Kidney epithelial cell (primary cell): ENCODE measurements at regions not wholly inside any gene's neighbourhood (a gene's known extent, or its start where the extent isn't known, plus 50 kb on each side); places are given as distances from the start of the nearest gene placed in this dataset.

Experiments
- DNase-seq: peaks from one replicate; pipeline ENCODE4 v3.0.0-alpha.2; 2010; ENCODE audit warnings: low read depth
- H3K27me3 ChIP-seq: 2 replicates; pipeline ENCODE4 v1.6.0; 2011; ENCODE audit warnings: low read length; ENCODE audit not compliant: control insufficient read depth, insufficient read depth
- H3K36me3 ChIP-seq: 2 replicates; pipeline ENCODE4 v1.5.1; 2011; ENCODE audit warnings: low read length; ENCODE audit not compliant: control insufficient read depth, insufficient read depth
- H3K4me3 ChIP-seq: 2 replicates; pipeline ENCODE4 v1.5.1; 2011; ENCODE audit warnings: low read depth, mild to moderate bottlenecking, control low read depth, low read length
- TF ChIP-seq, protein P1 (sequence below): IDR thresholded peaks from 2 replicates; pipeline ENCODE4 v1.5.1; 2011; ENCODE audit warnings: mild to moderate bottlenecking, moderate library complexity, low read length, control low read depth, inconsistent platforms; ENCODE audit not compliant: insufficient read depth, poor library complexity, severe bottlenecking

DNA sequence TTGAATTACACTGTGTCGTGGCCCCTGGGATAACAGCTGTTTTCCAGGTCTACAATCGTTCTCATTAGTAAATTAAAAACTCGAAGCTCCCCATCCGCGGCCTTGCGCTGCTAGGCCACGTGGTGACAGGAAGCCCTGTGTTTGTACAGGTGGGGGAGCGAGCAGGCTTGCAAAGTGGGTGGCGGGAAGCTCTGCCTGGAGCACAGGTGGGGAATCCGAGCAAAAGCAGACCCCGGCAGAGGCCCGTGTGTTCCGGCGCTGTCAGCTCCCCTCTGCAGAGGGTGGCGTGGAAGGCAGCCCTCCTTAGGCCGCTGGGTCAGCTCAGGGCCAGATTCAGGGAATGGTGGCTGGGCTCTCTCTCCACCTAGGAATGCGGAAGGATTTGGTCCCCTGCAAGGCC is 59.5 kb upstream of the ERCC6L2 start:
- no peaks in the 10 kb centered on the region for H3K36me3 ChIP-seq
- no peak for DNase-seq
- TF ChIP-seq, protein P1, sequence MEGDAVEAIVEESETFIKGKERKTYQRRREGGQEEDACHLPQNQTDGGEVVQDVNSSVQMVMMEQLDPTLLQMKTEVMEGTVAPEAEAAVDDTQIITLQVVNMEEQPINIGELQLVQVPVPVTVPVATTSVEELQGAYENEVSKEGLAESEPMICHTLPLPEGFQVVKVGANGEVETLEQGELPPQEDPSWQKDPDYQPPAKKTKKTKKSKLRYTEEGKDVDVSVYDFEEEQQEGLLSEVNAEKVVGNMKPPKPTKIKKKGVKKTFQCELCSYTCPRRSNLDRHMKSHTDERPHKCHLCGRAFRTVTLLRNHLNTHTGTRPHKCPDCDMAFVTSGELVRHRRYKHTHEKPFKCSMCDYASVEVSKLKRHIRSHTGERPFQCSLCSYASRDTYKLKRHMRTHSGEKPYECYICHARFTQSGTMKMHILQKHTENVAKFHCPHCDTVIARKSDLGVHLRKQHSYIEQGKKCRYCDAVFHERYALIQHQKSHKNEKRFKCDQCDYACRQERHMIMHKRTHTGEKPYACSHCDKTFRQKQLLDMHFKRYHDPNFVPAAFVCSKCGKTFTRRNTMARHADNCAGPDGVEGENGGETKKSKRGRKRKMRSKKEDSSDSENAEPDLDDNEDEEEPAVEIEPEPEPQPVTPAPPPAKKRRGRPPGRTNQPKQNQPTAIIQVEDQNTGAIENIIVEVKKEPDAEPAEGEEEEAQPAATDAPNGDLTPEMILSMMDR = no peak
- H3K4me3 ChIP-seq = no peak overlapping the region
- no peaks in the 10 kb centered on the region for H3K27me3 ChIP-seq

DNA sequence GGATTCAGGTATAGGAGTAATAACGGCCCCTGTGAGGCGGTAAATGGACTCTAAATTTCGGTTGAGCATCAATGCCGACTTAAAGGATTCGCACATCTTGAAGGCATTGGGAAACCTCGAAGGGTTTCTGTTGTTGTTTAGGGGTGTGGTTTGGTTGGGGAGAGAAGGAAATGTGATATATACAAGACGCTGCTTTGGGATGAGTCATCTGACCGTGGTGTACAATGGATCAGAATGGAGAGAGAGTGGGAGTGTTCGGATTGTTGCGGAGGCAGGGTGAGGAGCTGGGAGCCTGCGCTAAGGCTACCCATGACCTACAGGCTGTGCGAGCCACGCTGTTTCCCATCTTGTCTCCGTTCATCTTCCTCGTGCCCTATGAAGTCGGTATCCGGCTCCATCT is 60.4 kb upstream of the ERCC6L2 start:
- DNase-seq = no peak
- TF ChIP-seq, protein P1 = no peak
- Histone ChIP-seq H3K4me3 (no peak overlapping the region), H3K27me3 (no peaks in the 10 kb centered on the region), H3K36me3 (no peaks in the 10 kb centered on the region)

DNA sequence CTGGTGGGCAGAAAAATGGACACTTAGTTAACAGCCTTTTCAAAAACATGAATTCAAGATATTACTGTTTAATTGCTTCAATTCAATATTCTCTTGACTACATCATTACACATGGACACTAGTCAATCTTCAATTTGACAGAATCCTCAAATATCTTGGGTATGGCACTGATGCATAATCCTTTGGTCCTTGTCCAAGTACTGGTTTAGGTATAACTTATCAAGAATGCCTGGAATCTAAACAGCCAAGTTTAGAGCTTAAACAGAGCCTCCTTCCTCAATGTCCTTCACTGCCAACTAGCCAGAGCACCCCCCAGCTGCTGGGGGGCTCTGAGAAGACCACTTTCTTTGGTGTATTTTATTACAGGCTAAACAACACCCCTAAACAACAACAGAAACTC is 61.6 kb upstream of the ERCC6L2 start:
- TF ChIP-seq, protein P1 = no peak
- Histone ChIP-seq H3K4me3 (no peak overlapping the region), H3K27me3 (no peaks in the 10 kb centered on the region), H3K36me3 (no peaks in the 10 kb centered on the region)
- DNase-seq = peak; percentile 25

DNA sequence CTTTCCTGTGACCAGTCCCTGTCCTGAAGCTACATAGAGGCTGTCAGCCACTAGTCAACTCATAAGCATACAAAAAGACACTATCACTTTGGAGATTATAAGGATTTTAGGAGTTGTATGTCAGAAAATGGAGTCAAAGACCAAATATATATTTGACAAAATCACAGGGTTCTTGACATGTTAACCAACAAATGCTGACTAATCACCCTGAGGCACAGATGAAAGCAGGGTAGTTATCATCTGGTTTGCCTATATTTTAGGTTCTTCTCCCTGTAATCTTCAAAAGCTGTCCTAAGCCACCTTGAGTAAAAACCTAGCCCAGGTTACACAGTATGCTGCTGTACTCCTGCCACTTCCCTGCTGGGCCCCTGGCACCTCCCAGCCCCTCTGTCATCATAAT is 64.7 kb upstream of the ERCC6L2 start:
- no peak for DNase-seq
- no peak overlapping the region for H3K4me3 ChIP-seq
- TF ChIP-seq, protein P1 = no peak
- no peaks in the 10 kb centered on the region for H3K36me3 ChIP-seq
- H3K27me3 ChIP-seq = no peaks in the 10 kb centered on the region

DNA sequence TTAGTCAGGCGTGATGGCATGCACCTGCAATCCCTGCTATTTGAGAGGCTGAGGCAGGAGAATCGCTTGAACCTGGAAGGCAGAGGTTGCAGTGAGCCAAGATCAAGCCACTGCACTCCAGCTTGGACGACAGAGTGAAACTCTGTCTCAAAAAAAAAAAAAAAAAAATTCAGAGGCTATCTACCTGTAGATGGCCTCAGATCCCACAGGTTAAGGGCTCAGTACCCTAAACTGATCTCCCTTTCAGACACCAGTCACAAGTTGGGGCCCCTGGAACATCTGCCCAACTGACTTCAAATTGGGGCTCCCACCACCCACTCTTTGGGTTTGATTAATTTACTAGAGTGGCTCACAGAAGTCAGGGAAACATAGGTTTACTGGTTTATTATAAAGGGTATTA is 65.4 kb upstream of the ERCC6L2 start:
- Histone ChIP-seq H3K4me3 (no peak overlapping the region), H3K27me3 (no peaks in the 10 kb centered on the region), H3K36me3 (no peaks in the 10 kb centered on the region)
- DNase-seq = no peak
- TF ChIP-seq, protein P1 = no peak

DNA sequence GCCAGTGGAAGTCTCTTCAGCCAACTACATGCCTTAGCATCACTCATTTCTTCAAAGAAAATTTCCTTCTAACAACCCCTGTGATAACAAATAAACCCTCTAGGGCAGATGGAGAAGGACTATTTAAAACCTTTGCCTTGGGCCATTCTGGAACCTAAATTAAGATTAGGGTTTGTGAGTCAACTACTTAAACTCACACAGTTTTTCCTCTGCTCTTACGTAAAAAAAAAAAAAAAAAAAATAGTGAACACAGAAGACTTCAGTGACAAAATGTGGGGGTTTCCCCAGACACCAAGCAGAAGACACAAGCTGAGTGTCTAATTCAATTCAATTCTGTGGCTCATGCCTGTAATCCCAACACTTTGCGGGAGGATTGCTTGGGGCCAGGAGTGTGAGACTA is 65.8 kb upstream of the ERCC6L2 start:
- no peaks in the 10 kb centered on the region for H3K36me3 ChIP-seq
- TF ChIP-seq, protein P1 = no peak
- H3K27me3 ChIP-seq = no peaks in the 10 kb centered on the region
- no peak overlapping the region for H3K4me3 ChIP-seq
- no peak for DNase-seq
